SK-N-SH (cell line): ENCODE measurements at regions not wholly inside any gene's neighbourhood (a gene's known extent, or its start where the extent isn't known, plus 50 kb on each side); places are given as distances from the start of the nearest gene placed in this dataset.

Experiments used
- CTCF ChIA-PET: fragments of 300-600, 350-600 bp; formaldehyde crosslinking; extraction: SDS; loops from one replicate; lab custom pipeline; 2021; lab: Yijun Ruan, JAX
- POLR2A ChIA-PET: fragments of 350-600 bp; sonication (Branson Sonifier 250); formaldehyde crosslinking; extraction: SDS; loops from one replicate; lab custom pipeline; 2020; ENCODE audit warnings: antibody characterized with exemption, inconsistent platforms; lab: Yijun Ruan, JAX
- DNase-seq: peaks from one replicate; pipeline ENCODE4 v3.0.0; 2012
- H2AFZ ChIP-seq: fragments of 200-600 bp; sonication (generic); 2 replicates; pipeline ENCODE4 v1.8.1; 2016; ENCODE audit warnings: antibody characterized with exemption, mild to moderate bottlenecking, low read depth
- H3F3A ChIP-seq: fragments of 200-600 bp; sonication (generic); replicated peaks from 2 replicates; pipeline ENCODE3; 2016; ENCODE audit warnings: antibody characterized with exemption, mild to moderate bottlenecking; ENCODE audit not compliant: insufficient read depth
- H3K27ac ChIP-seq, 2 experiments: fragments of 200-500 bp in 1 of 2; fragments of 200-600 bp in 1 of 2; sonication (Bioruptor generic) in 1 of 2; sonication (generic), shearing (Covaris generic) in 1 of 2; 2 replicates each; pipeline versions ENCODE4 v1.5.1 to v1.6.1; 2014 to 2016; ENCODE audit warnings: low read depth in 2 of 2, inconsistent platforms in 1 of 2, low read length in 1 of 2, mild to moderate bottlenecking in 1 of 2, mixed read lengths in 1 of 2
- H3K27me3 ChIP-seq: fragments of 200-600 bp; sonication (generic), shearing (Covaris generic); 2 replicates; pipeline ENCODE4 v1.6.1; 2016; ENCODE audit warnings: mixed run types; ENCODE audit not compliant: insufficient read depth
- H3K36me3 ChIP-seq, 2 experiments: fragments of 200-500 bp in 1 of 2; fragments of 200-600 bp in 1 of 2; sonication (Bioruptor generic) in 1 of 2; sonication (generic) in 1 of 2; replicated peaks in 1 of 2; 2 replicates each; pipeline versions ENCODE3 to v1.5.1; 2014 to 2016; ENCODE audit warnings: low read length in 1 of 2, mild to moderate bottlenecking in 1 of 2; ENCODE audit not compliant: insufficient read depth in 2 of 2, control insufficient read depth in 1 of 2
- H3K4me1 ChIP-seq, 2 experiments: fragments of 200-500 bp in 1 of 2; fragments of 200-600 bp in 1 of 2; sonication (Bioruptor generic) in 1 of 2; sonication (generic), shearing (Covaris generic) in 1 of 2; 2 replicates each; pipeline versions ENCODE4 v1.5.1 to v1.6.1; 2014 to 2016; ENCODE audit warnings: low read depth in 1 of 2, low read length in 1 of 2, mixed run types in 1 of 2; ENCODE audit not compliant: insufficient read depth in 2 of 2, control insufficient read depth in 1 of 2
- H3K4me2 ChIP-seq: fragments of 200-600 bp; sonication (generic), shearing (Covaris generic); 2 replicates; pipeline ENCODE4 v1.6.1; 2017; ENCODE audit warnings: mixed run types
- H3K4me3 ChIP-seq, 2 experiments: fragments of 200-500 bp in 1 of 2; fragments of 200-600 bp in 1 of 2; sonication (Bioruptor generic) in 1 of 2; sonication (generic), shearing (Covaris generic) in 1 of 2; 2 replicates each; pipeline versions ENCODE4 v1.5.1 to v1.8.1; 2014 to 2016; ENCODE audit warnings: low read depth in 2 of 2, inconsistent platforms in 1 of 2, low read length in 1 of 2, mild to moderate bottlenecking in 1 of 2, mixed read lengths in 1 of 2, moderate library complexity in 1 of 2
- H3K79me2 ChIP-seq: fragments of 200-600 bp; sonication (generic); 2 replicates; pipeline ENCODE4 v1.8.1; 2017; ENCODE audit warnings: mild to moderate bottlenecking; ENCODE audit not compliant: insufficient read depth
- H3K9ac ChIP-seq: fragments of 200-600 bp; sonication (generic); 2 replicates; pipeline ENCODE4 v1.6.1; 2017; ENCODE audit warnings: mixed run types
- H3K9me2 ChIP-seq: fragments of 200-600 bp; sonication (generic); 2 replicates; pipeline ENCODE4 v1.6.1; 2017; ENCODE audit warnings: mixed run types
- H3K9me3 ChIP-seq: fragments of 200-600 bp; sonication (generic); 2 replicates; pipeline ENCODE4 v1.6.1; 2017; ENCODE audit warnings: mixed run types, mild to moderate bottlenecking, moderate library complexity
- H4K20me1 ChIP-seq: fragments of 200-600 bp; sonication (generic); 2 replicates; pipeline ENCODE4 v1.6.1; 2017; ENCODE audit warnings: mild to moderate bottlenecking, mixed run types; ENCODE audit not compliant: insufficient read depth
- EZH2phosphoT487 ChIP-seq: fragments of 200-600 bp; sonication (generic); IDR thresholded peaks from 2 replicates; pipeline ENCODE4 v1.6.1; 2017; ENCODE audit warnings: low read depth, mixed run types, mild to moderate bottlenecking, antibody characterized with exemption, moderate library complexity, borderline replicate concordance
- FOXM1 ChIP-seq: IDR thresholded peaks from 2 replicates; pipeline ENCODE4 v1.4.0; 2012; ENCODE audit warnings: low read depth, mild to moderate bottlenecking
- GABPA ChIP-seq: IDR thresholded peaks from 2 replicates; pipeline ENCODE4 v1.4.0; 2012; ENCODE audit warnings: low read depth, mild to moderate bottlenecking
- IRF3 ChIP-seq: fragments of 150-350 bp; IDR thresholded peaks from 2 replicates; pipeline ENCODE4 v1.6.1; 2016; ENCODE audit warnings: mild to moderate bottlenecking, low read depth, low read length
- NFIC ChIP-seq: IDR thresholded peaks from 2 replicates; pipeline ENCODE4 v1.4.0; 2012; ENCODE audit warnings: borderline replicate concordance
- RCOR1 ChIP-seq: fragments of 150-350 bp; IDR thresholded peaks from 2 replicates; pipeline ENCODE4 v1.6.1; 2017; ENCODE audit warnings: antibody characterized with exemption, low read length
- RXRA ChIP-seq: IDR thresholded peaks from 2 replicates; pipeline ENCODE4 v1.4.0; 2012; ENCODE audit warnings: low read depth, mild to moderate bottlenecking, borderline replicate concordance
- SMC3 ChIP-seq: IDR thresholded peaks from 2 replicates; pipeline ENCODE4 v1.6.1; 2012; ENCODE audit warnings: low read depth, low read length, improper control_type of control experiment
- USF1 ChIP-seq: IDR thresholded peaks from 2 replicates; pipeline ENCODE4 v1.4.0; 2012; ENCODE audit warnings: low read depth, borderline replicate concordance
- WGBS: methylation state at CpG from one replicate; pipeline ENCODE4 v1.1.6; 2017; ENCODE audit warnings: low lambda C conversion rate; 5-methylcytosine and 5-hydroxymethylcytosine counted together
- TF ChIP-seq, protein P1 (sequence below): IDR thresholded peaks from 2 replicates; pipeline ENCODE4 v1.6.1; 2012; ENCODE audit warnings: mild to moderate bottlenecking, low read depth, low read length, moderate library complexity

GRCh38 chr2:234590076-234590475, 93.2 kb upstream of the ARL4C start:
- no peak overlapping the region for H2AFZ ChIP-seq
- POLR2A ChIA-PET, result no interaction called here
- H3K4me3 ChIP-seq, result no peak overlapping the region
- no peak for DNase-seq
- H3K79me2 ChIP-seq, result no peaks in the 10 kb centered on the region
- no peaks in the 10 kb centered on the region for H3K27me3 ChIP-seq
- WGBS, result 41% methylated on average over 3 of the region's 3 CpGs
- no peaks in the 10 kb centered on the region for H3F3A ChIP-seq
- H3K4me2 ChIP-seq, result no peak overlapping the region
- H3K36me3 ChIP-seq, result no peaks in the 10 kb centered on the region
- no peaks in the 10 kb centered on the region for H3K9me2 ChIP-seq
- CTCF ChIA-PET, result interaction anchor here (0.9 kb wide), 1 partner anchor 14 kb away, joined by 3 read pairs; no protein-coding TSS in a partner anchor
- H3K9me3 ChIP-seq, result no peaks in the 10 kb centered on the region
- no peak overlapping the region for H3K27ac ChIP-seq
- H3K9ac ChIP-seq, result no peak overlapping the region
- no peaks in the 10 kb centered on the region for H4K20me1 ChIP-seq
- no peaks in the 10 kb centered on the region for H3K4me1 ChIP-seq
- no peak for TF ChIP-seq USF1
- TF ChIP-seq RXRA, result no peak

GRCh38 chr2:234588054-234588430, 91.2 kb upstream of the ARL4C start:
- no peak overlapping the region for H3K9ac ChIP-seq
- H3K9me3 ChIP-seq, result no peaks in the 10 kb centered on the region
- ChIA-PET POLR2A (no interaction called here), CTCF (interaction anchor here (1.6 kb wide), 1 partner anchor 529 kb away, joined by 4 read pairs; no protein-coding TSS in a partner anchor)
- TF ChIP-seq EZH2phosphoT487 (no peak), FOXM1 (no peak), RCOR1 (no peak), NFIC (no peak), SMC3 (no peak), GABPA (no peak), IRF3 (no peak)
- TF ChIP-seq, protein P1, sequence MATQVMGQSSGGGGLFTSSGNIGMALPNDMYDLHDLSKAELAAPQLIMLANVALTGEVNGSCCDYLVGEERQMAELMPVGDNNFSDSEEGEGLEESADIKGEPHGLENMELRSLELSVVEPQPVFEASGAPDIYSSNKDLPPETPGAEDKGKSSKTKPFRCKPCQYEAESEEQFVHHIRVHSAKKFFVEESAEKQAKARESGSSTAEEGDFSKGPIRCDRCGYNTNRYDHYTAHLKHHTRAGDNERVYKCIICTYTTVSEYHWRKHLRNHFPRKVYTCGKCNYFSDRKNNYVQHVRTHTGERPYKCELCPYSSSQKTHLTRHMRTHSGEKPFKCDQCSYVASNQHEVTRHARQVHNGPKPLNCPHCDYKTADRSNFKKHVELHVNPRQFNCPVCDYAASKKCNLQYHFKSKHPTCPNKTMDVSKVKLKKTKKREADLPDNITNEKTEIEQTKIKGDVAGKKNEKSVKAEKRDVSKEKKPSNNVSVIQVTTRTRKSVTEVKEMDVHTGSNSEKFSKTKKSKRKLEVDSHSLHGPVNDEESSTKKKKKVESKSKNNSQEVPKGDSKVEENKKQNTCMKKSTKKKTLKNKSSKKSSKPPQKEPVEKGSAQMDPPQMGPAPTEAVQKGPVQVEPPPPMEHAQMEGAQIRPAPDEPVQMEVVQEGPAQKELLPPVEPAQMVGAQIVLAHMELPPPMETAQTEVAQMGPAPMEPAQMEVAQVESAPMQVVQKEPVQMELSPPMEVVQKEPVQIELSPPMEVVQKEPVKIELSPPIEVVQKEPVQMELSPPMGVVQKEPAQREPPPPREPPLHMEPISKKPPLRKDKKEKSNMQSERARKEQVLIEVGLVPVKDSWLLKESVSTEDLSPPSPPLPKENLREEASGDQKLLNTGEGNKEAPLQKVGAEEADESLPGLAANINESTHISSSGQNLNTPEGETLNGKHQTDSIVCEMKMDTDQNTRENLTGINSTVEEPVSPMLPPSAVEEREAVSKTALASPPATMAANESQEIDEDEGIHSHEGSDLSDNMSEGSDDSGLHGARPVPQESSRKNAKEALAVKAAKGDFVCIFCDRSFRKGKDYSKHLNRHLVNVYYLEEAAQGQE, result no peak
- H3K4me3 ChIP-seq, result no peak overlapping the region
- no peaks in the 10 kb centered on the region for H3K27me3 ChIP-seq
- H3K79me2 ChIP-seq, result no peaks in the 10 kb centered on the region
- no peaks in the 10 kb centered on the region for H3F3A ChIP-seq
- no peak for DNase-seq
- 94% methylated on average over 4 of the region's 4 CpGs for WGBS
- H3K36me3 ChIP-seq, result no peaks in the 10 kb centered on the region
- H3K27ac ChIP-seq, result no peak overlapping the region
- H3K4me2 ChIP-seq, result no peak overlapping the region
- H3K4me1 ChIP-seq, result no peaks in the 10 kb centered on the region
- no peaks in the 10 kb centered on the region for H4K20me1 ChIP-seq
- no peaks in the 10 kb centered on the region for H3K9me2 ChIP-seq
- H2AFZ ChIP-seq, result no peak overlapping the region
